HL-60 (cell line): ENCODE measurements at regions not wholly inside any gene's neighbourhood (a gene's known extent, or its start where the extent isn't known, plus 50 kb on each side); places are given as distances from the start of the nearest gene placed in this dataset.

Source experiments
- DNase-seq, 2 experiments: peaks; one replicate each; pipeline ENCODE4 v3.0.0-alpha.2; 2010 to 2020; ENCODE audit warnings: low read depth in 1 of 2, low spot score in 1 of 2
- H3K27ac ChIP-seq: fragments of 250-450 bp; sonication (Bioruptor Pico); replicated peaks from 2 replicates; pipeline ENCODE4 v1.5.1; 2020; ENCODE audit warnings: mild to moderate bottlenecking, moderate library complexity
- H3K27me3 ChIP-seq: fragments of 250-450 bp; sonication (Bioruptor Pico); 2 replicates; pipeline ENCODE4 v1.5.1; 2021; ENCODE audit warnings: mild to moderate bottlenecking, moderate library complexity; ENCODE audit not compliant: insufficient read depth, poor library complexity, severe bottlenecking
- H3K4me3 ChIP-seq: replicated peaks from 2 replicates; pipeline ENCODE4 v1.5.1; 2011; ENCODE audit warnings: mild to moderate bottlenecking, control low read depth, low read length; ENCODE audit not compliant: insufficient read depth
- GABPA ChIP-seq: IDR thresholded peaks from 2 replicates; pipeline ENCODE4 v1.6.1; 2012; ENCODE audit warnings: low read depth
- POLR2AphosphoS5 ChIP-seq: IDR thresholded peaks from 2 replicates; pipeline ENCODE4 v1.6.1; 2012; ENCODE audit warnings: low read depth
- SPI1 ChIP-seq: IDR thresholded peaks from 2 replicates; pipeline ENCODE4 v1.6.1; 2012; ENCODE audit warnings: low read depth, mild to moderate bottlenecking, borderline replicate concordance
- TF ChIP-seq, protein P1 (sequence below): IDR thresholded peaks from 2 replicates; pipeline ENCODE4 v1.6.1; 2012; ENCODE audit warnings: low read depth; ENCODE audit not compliant: insufficient replicate concordance
- TF ChIP-seq, protein P2 (sequence below): IDR thresholded peaks from one replicate; pipeline ENCODE4 v1.5.1; 2011; ENCODE audit warnings: low read length, control low read depth, inconsistent platforms; ENCODE audit not compliant: insufficient read depth

DNA sequence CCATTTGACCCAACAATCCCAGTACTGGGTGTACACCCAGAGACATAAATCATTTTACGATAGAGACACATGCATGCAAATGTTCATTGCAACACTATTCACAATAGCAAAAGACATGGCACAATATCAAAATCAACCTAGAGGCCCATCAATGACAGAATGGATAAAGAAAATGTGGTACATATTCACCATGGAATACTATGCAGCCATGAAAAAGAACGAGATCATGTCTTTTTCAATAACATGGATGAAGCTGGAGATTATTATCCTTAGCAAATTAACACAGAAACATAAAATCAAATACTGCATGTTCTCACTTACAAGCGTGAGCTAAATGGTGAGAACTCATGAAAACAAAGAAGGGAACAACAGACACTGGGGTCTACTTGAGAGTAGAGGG lies 249.1 kb downstream of the RASSF9 start:
- H3K27ac ChIP-seq = no peak overlapping the region
- no peaks in the 10 kb centered on the region for H3K27me3 ChIP-seq
- TF ChIP-seq GABPA = no peak
- no peak for DNase-seq
- no peak overlapping the region for H3K4me3 ChIP-seq

DNA sequence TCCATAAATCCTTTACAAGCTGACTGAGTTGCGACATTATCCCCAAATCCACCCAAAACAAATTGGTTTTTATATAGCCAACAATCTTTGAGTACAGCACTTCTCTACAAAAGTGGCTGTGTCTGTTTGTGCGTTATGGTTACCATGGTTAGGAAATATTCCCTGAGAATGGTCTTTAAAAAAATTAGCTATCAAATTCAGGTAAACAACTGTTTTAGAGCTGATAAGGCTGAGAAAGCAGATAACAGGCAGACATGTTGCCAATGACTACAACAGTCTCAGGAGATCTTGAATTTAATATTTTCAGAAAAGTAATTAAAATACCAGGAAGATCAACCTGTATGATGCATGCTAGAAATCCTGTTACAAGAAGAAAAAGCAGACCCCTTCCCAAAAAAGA lies 248.0 kb downstream of the RASSF9 start:
- DNase-seq = no peak
- TF ChIP-seq POLR2AphosphoS5 = no peak
- no peak for TF ChIP-seq SPI1
- TF ChIP-seq, protein P1, sequence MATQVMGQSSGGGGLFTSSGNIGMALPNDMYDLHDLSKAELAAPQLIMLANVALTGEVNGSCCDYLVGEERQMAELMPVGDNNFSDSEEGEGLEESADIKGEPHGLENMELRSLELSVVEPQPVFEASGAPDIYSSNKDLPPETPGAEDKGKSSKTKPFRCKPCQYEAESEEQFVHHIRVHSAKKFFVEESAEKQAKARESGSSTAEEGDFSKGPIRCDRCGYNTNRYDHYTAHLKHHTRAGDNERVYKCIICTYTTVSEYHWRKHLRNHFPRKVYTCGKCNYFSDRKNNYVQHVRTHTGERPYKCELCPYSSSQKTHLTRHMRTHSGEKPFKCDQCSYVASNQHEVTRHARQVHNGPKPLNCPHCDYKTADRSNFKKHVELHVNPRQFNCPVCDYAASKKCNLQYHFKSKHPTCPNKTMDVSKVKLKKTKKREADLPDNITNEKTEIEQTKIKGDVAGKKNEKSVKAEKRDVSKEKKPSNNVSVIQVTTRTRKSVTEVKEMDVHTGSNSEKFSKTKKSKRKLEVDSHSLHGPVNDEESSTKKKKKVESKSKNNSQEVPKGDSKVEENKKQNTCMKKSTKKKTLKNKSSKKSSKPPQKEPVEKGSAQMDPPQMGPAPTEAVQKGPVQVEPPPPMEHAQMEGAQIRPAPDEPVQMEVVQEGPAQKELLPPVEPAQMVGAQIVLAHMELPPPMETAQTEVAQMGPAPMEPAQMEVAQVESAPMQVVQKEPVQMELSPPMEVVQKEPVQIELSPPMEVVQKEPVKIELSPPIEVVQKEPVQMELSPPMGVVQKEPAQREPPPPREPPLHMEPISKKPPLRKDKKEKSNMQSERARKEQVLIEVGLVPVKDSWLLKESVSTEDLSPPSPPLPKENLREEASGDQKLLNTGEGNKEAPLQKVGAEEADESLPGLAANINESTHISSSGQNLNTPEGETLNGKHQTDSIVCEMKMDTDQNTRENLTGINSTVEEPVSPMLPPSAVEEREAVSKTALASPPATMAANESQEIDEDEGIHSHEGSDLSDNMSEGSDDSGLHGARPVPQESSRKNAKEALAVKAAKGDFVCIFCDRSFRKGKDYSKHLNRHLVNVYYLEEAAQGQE = no peak
- TF ChIP-seq, protein P2, sequence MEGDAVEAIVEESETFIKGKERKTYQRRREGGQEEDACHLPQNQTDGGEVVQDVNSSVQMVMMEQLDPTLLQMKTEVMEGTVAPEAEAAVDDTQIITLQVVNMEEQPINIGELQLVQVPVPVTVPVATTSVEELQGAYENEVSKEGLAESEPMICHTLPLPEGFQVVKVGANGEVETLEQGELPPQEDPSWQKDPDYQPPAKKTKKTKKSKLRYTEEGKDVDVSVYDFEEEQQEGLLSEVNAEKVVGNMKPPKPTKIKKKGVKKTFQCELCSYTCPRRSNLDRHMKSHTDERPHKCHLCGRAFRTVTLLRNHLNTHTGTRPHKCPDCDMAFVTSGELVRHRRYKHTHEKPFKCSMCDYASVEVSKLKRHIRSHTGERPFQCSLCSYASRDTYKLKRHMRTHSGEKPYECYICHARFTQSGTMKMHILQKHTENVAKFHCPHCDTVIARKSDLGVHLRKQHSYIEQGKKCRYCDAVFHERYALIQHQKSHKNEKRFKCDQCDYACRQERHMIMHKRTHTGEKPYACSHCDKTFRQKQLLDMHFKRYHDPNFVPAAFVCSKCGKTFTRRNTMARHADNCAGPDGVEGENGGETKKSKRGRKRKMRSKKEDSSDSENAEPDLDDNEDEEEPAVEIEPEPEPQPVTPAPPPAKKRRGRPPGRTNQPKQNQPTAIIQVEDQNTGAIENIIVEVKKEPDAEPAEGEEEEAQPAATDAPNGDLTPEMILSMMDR = no peak
- no peak for TF ChIP-seq GABPA

DNA sequence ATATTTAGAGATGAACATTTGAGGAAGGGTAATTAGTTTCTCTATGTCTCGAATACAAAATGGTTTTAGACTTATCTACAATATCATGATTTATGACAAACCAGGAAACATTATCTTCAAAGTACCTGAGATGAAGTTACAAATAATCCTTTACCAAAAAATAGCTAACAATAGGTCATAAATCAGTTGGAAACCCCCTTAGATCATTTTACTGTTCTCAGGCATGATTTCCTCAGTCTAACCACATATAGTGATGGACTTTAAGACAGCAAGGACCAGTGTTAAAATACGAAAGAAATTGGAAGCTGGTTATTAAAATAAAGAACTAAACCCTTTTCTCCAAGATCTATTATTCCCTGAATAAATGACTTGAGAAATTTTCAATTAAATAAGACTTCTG lies 235.4 kb downstream of the RASSF9 start:
- Histone ChIP-seq H3K27me3 (no peaks in the 10 kb centered on the region), H3K27ac (no peak overlapping the region), H3K4me3 (no peak overlapping the region)
- TF ChIP-seq, protein P1 = no peak
- TF ChIP-seq, protein P2 = no peak
- TF ChIP-seq SPI1 = no peak
- TF ChIP-seq POLR2AphosphoS5 = no peak
- TF ChIP-seq GABPA = no peak
- DNase-seq = no peak

More for the DNA sequence above, 248.0 kb downstream of the RASSF9 start:
- Histone ChIP-seq H3K27me3 (no peaks in the 10 kb centered on the region), H3K27ac (no peak overlapping the region), H3K4me3 (no peak overlapping the region)

DNA sequence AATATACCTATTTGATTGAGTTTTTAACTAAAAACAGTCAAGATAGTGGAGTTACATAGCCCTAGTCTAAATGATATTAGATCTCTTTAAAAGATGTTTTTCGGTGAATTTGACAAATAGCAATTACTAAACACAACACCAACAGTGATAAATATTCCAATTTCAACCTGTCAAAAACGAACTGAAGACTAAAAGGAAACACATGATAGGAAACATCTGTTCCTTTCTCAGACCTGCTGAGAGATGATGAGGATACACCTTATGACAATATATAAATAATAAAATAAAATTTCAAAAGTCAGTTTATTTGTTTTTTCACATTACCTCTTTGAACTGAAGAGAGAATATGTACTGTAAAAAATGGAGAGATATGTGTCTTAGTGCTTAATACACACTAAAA lies 232.7 kb downstream of the RASSF9 start:
- no peak overlapping the region for H3K4me3 ChIP-seq
- no peak for DNase-seq
- TF ChIP-seq GABPA (no peak), SPI1 (no peak), POLR2AphosphoS5 (no peak)
- TF ChIP-seq, protein P1 = no peak
- TF ChIP-seq, protein P2 = no peak

More for the DNA sequence above, 232.7 kb downstream of the RASSF9 start:
- no peaks in the 10 kb centered on the region for H3K27me3 ChIP-seq
- no peak overlapping the region for H3K27ac ChIP-seq
